Gastrocnemius medialis (tissue), 4 donors: ENCODE measurements at regions not wholly inside any gene's neighbourhood (a gene's known extent, or its start where the extent isn't known, plus 50 kb on each side); places are given as distances from the start of the nearest gene placed in this dataset.

Source experiments
- ATAC-seq, 2 donors: fragments of 150-250 bp; one replicate each; pipeline ENCODE4 v1.9.1; 2016
- DNase-seq, 2 donors: peaks; one replicate each; pipeline ENCODE4 v3.0.0-alpha.2; 2019
- H3K27ac ChIP-seq, 4 donors: fragments of 200-600 bp; sonication (generic); 1 replicate in 1 of 4; 2 replicates in 3 of 4; pipeline ENCODE4 v1.5.1; 2016 to 2018; ENCODE audit warnings: mild to moderate bottlenecking in 2 of 4, moderate library complexity in 1 of 4
- H3K27me3 ChIP-seq, 3 donors: fragments of 200-600 bp; sonication (generic) in 2 of 3; 1 replicate in 1 of 3; 2 replicates in 2 of 3; pipeline versions ENCODE4 v1.5.1 to v1.6.0; 2016 to 2019; ENCODE audit warnings: mild to moderate bottlenecking in 1 of 3, moderate library complexity in 1 of 3
- H3K36me3 ChIP-seq, 2 donors: fragments of 200-600 bp; sonication (generic) in 1 of 2; one replicate each; pipeline ENCODE4 v1.5.1; 2017 to 2018
- H3K4me1 ChIP-seq, 2 donors: fragments of 200-600 bp; sonication (generic) in 1 of 2; one replicate each; pipeline ENCODE4 v1.5.1; 2016 to 2017; ENCODE audit warnings: mild to moderate bottlenecking in 2 of 2
- H3K4me3 ChIP-seq, 4 donors: fragments of 200-600 bp; sonication (generic) in 3 of 4; 1 replicate in 1 of 4; 2 replicates in 3 of 4; pipeline ENCODE4 v1.5.1; 2016 to 2019; ENCODE audit warnings: mild to moderate bottlenecking in 2 of 4
- H3K9me3 ChIP-seq, 3 donors: fragments of 200-600 bp; sonication (generic) in 2 of 3; 1 replicate in 1 of 3; 2 replicates in 2 of 3; pipeline ENCODE4 v1.5.1; 2016 to 2019
- POLR2A ChIP-seq, 2 donors: fragments of 450-650 bp; IDR thresholded peaks; one replicate each; pipeline ENCODE4 v1.6.1; 2017; ENCODE audit warnings: antibody characterized with exemption in 2 of 2, mild to moderate bottlenecking in 2 of 2, moderate library complexity in 2 of 2
- in situ Hi-C, 4 donors: fragments of 200-750 bp; cut with MboI; loops; one replicate each; pipeline versions ENCODE4 v1.15.0 to v1.8.0; 2017; ENCODE audit warnings: low sequenced_read_pairs in 4 of 4
- intact Hi-C: fragments of 100-400 bp; cut with DNase I; formaldehyde crosslinking; loops from one replicate; pipeline ENCODE4 v1.15.1; 2023; ENCODE audit warnings: low total_unique reads
- TF ChIP-seq, protein P1 (sequence below), 5 experiments: fragments of 450-650 bp in 3 of 5; fragments of 200-600 bp in 2 of 5; sonication (generic) in 2 of 5; IDR thresholded peaks in 4 of 5; conservative IDR thresholded peaks in 1 of 5; 1 replicate in 4 of 5; 2 replicates in 1 of 5; pipeline ENCODE4 v1.5.1; 2016 to 2019; ENCODE audit warnings: antibody characterized with exemption in 5 of 5, mild to moderate bottlenecking in 3 of 5, moderate library complexity in 3 of 5

DNA sequence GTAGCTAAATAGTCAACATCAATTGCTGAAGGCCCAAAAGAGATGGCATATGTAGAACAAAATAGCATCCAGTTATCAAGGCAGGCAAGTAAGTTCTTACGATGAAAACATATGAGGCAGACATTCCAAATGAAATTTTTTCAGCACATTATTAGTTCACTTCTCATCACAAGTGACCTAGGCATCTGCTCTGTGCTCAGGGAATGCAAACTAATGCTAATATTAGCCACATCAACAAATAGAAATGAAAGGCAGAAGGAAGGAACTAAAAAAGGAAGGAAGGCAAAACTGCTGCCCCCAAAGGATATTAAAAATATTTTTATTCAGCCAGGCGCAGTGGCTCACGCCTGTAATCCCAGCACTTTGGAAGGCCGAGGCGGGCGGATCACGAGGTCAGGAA lies 51.2 kb upstream of the ROCK1 start:
- in situ Hi-C loops = loop anchor here in 1 of 4 donors (25.0 kb wide), 1 partner anchor 100 kb away; no protein-coding TSS in a partner anchor

DNA sequence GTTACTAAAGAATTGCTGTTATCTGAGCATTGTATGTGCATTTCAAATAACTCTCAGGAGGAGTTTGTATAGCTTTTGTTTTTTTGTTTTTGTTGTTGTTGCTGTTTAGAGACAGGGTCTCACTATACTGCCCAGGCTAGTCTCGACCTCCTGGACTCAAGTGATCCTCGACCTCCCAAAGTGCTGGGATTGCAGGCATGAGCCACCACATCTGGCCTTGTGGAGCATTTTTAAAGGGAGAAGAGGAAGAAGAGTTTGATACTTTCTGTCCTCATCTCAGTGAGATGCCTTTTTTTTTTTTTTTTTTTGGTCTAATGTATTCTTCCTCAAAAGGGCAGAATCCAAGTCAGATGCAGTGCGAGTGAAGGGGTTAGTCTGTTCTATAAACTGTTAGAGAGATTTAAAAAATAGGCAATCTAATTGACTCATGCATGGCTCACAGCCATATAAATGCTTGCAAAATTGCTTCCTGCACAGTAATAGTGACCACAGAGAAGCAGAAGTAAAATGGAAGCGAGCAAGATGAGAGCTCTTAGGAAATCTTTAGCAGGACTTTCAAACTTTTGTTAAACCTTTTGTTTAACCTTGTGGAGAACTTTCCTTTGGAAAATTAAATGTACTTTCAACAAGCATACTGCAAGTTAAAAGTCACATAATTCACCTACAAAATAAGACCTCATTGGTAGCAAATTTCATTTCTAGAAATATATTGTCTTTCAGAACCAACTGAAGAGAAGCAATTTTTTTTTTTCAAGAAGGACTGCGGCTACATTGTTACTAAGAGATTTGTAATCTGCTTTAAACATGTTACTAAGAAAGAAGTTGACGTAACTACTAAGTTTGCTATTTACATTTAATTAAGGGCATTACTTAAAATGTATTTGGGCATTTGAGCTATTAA lies 52.3 kb upstream of the ROCK1 start:
- Histone ChIP-seq H3K27me3 (no peaks in the 10 kb centered on the region), H3K9me3 (no peaks in the 10 kb centered on the region), H3K4me1 (no peaks in the 10 kb centered on the region), H3K4me3 (no peak overlapping the region), H3K27ac (peak overlapping the region in 1 of 4 donors; percentile 16), H3K36me3 (no peaks in the 10 kb centered on the region)
- DNase-seq (no peak), ATAC-seq (peak; percentile 33 to 56)
- intact Hi-C loops = no loop called here
- no peak for TF ChIP-seq POLR2A (IDR thresholded peaks at IDR 0.05)
- TF ChIP-seq, protein P1, sequence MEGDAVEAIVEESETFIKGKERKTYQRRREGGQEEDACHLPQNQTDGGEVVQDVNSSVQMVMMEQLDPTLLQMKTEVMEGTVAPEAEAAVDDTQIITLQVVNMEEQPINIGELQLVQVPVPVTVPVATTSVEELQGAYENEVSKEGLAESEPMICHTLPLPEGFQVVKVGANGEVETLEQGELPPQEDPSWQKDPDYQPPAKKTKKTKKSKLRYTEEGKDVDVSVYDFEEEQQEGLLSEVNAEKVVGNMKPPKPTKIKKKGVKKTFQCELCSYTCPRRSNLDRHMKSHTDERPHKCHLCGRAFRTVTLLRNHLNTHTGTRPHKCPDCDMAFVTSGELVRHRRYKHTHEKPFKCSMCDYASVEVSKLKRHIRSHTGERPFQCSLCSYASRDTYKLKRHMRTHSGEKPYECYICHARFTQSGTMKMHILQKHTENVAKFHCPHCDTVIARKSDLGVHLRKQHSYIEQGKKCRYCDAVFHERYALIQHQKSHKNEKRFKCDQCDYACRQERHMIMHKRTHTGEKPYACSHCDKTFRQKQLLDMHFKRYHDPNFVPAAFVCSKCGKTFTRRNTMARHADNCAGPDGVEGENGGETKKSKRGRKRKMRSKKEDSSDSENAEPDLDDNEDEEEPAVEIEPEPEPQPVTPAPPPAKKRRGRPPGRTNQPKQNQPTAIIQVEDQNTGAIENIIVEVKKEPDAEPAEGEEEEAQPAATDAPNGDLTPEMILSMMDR (IDR thresholded peaks at IDR 0.05 in 4 of 5, conservative IDR thresholded peaks at IDR 0.05 in 1 of 5) = no peak
- in situ Hi-C loops = loop anchor here in 1 of 4 donors (25.0 kb wide), 1 partner anchor 102 kb away; no protein-coding TSS in a partner anchor

More for the DNA sequence above, 51.2 kb upstream of the ROCK1 start:
- Histone ChIP-seq H3K9me3 (no peaks in the 10 kb centered on the region), H3K27me3 (no peaks in the 10 kb centered on the region), H3K4me3 (no peak overlapping the region), H3K36me3 (no peaks in the 10 kb centered on the region), H3K27ac (peak overlapping the region in 1 of 4 donors; percentile 16), H3K4me1 (no peaks in the 10 kb centered on the region)
- TF ChIP-seq POLR2A (IDR thresholded peaks at IDR 0.05) = no peak
- TF ChIP-seq, protein P1 (IDR thresholded peaks at IDR 0.05 in 4 of 5, conservative IDR thresholded peaks at IDR 0.05 in 1 of 5) = no peak
- ATAC-seq (no peak), DNase-seq (no peak)
- intact Hi-C loops = no loop called here

DNA sequence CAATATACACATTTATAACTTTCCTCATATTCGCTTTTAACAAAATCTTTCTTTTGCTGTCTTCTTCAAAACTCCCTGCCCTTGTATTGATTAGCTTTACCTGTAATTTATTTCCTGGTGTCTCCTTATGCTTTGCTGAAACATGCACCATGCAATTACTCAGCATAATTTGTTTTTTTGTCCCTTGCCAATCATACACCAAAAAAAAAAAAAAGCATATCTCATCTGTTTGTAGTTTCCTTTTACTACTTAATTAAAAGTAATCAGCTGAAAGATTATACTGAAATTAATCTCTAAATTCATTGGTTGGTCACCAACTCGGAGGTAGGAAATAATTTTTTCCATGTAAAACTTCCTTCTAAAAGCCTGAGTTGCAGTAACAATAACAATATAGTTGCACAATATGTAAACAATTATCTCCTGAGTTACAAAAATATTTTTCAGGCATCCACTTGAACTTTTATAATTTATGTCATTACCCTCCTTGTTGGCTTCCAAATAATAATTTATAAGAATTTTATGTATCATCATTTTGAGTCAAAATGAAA lies 53.0 kb upstream of the ROCK1 start:
- Histone ChIP-seq H3K27me3 (no peaks in the 10 kb centered on the region), H3K4me1 (no peaks in the 10 kb centered on the region), H3K4me3 (no peak overlapping the region), H3K9me3 (no peaks in the 10 kb centered on the region), H3K27ac (no peak overlapping the region), H3K36me3 (no peaks in the 10 kb centered on the region)
- ATAC-seq = no peak
- in situ Hi-C loops = loop anchor here in 1 of 4 donors (25.0 kb wide), 1 partner anchor 102 kb away; no protein-coding TSS in a partner anchor
- intact Hi-C loops = no loop called here
- TF ChIP-seq POLR2A (IDR thresholded peaks at IDR 0.05) = no peak
- TF ChIP-seq, protein P1 (IDR thresholded peaks at IDR 0.05 in 4 of 5, conservative IDR thresholded peaks at IDR 0.05 in 1 of 5) = no peak
- no peak for DNase-seq

DNA sequence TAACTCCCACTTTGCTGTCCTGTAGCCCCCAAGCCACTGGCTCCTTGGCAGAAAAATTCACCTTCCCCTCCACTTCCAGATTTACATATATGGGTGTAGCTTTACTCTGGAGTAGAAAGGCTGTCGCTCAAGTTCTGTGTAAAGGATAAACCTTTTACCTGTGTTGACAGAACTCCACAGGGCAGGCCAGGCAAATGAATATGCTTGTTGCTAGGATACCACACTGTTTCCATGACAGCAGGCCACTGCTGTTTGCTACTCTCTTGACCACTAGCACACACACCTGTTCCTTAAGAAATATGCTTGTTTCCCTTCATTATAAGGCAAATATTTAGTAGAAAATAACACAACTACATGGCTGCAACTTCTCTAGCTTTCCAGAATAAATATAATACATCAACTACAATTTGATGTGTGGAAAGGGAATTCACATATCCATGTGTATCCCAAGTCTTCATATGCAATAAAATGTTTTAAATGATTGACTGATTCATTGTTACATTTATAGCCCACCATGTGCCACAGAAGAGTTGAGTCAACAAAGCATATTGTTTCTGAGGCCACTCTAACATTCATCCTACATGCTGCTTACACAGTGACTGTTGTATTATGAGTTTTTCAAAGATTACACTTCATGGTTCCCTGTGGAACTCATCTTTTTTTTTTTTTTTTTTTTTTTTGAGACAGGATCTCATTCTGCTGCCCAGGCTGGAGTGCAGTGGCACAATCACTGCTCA lies 56.2 kb upstream of the ROCK1 start:
- intact Hi-C loops = no loop called here
- TF ChIP-seq POLR2A (IDR thresholded peaks at IDR 0.05) = no peak
- TF ChIP-seq, protein P1 (IDR thresholded peaks at IDR 0.05 in 4 of 5, conservative IDR thresholded peaks at IDR 0.05 in 1 of 5) = no peak
- no peak for DNase-seq
- Histone ChIP-seq H3K36me3 (no peaks in the 10 kb centered on the region), H3K4me1 (no peaks in the 10 kb centered on the region), H3K9me3 (no peaks in the 10 kb centered on the region), H3K4me3 (no peak overlapping the region), H3K27ac (no peak overlapping the region), H3K27me3 (no peaks in the 10 kb centered on the region)
- in situ Hi-C loops = loop anchor here in 1 of 4 donors (25.0 kb wide), 1 partner anchor 106 kb away; no protein-coding TSS in a partner anchor
- ATAC-seq = no peak
